GM19452 (cell line): ENCODE measurements at regions not wholly inside any gene's neighbourhood (a gene's known extent, or its start where the extent isn't known, plus 50 kb on each side); places are given as distances from the start of the nearest gene placed in this dataset.

ENCODE experiments used
- ATAC-seq: cut with Tn5 transposase; IDR thresholded peaks from one replicate; pipeline ENCODE4 v1.9.1; 2021; ENCODE audit not compliant: unreplicated experiment

DNA sequence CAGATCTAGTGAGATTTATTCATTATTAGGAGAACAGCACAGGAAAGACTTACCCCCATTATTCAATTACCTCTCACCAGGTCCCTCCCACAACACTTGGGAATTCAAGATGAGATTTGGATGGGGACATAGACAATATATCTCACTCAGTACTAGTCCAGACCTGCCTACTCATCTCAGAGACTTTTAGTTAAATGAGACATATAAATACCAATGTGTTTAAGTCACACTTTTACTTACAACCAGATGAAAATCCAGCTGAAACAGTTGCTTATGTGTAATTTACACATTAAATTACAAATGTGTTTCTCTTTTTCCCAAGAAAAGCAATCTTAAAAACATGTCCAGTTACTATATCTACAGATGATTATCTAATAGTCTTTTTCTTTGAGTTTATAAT lies 1145.6 kb downstream of the KCNT2 start:
- ATAC-seq = no peak

DNA sequence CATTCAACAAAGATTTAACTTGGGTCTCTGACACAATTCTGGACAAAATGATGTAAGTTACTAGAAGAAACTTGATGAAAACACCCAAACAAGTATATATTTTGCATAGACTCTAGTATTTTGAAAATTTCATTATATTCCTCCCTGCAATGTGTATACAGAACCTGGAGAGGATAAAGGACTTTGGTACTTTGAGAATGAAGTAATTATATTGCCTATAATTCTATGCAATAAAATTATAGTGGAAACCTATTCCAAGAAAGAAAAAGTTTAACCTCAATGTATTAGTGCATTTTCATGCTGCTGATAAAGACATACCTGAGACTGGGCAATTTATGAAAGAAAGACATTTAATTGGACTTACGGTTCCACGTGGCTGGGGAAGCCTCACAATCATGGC lies 1146.1 kb downstream of the KCNT2 start:
- ATAC-seq = no peak

DNA sequence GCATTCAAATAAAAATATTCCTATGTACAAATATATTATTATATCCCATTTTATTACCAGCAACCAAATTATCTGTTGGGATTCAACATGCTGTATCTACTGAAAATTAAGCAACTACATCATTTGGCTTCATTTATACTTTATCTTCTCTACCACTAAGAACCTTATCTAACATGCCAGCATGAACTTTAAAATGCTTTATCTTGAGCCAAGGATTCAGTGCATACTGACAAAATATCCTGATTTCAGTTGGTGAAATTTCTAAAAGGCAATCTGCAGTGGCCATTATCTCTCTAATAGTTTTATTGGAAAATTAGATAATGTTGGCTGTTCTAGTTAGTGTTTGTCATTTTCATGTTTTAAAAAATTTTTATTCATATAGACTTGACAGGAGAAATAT lies 1149.9 kb downstream of the KCNT2 start:
- ATAC-seq = no peak

DNA sequence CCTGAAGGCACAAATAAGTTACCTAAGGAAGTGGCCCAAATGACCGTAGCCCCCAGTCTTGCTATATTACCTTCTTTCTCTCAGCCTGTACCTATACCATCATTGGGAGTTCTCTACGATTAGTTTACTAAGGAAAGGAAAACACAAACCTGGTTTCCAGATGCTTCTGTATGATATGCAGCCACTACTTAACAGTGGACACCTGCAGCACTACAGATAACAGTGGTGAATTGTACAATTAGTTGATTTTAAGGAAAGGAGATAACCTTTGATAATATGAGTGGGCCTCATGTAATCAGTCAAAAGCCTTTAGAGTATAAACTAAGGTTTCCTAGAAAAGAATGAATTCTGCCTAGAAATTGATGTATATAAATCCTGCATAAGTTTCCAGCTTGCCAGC lies 1157.4 kb downstream of the KCNT2 start:
- ATAC-seq = no peak

DNA sequence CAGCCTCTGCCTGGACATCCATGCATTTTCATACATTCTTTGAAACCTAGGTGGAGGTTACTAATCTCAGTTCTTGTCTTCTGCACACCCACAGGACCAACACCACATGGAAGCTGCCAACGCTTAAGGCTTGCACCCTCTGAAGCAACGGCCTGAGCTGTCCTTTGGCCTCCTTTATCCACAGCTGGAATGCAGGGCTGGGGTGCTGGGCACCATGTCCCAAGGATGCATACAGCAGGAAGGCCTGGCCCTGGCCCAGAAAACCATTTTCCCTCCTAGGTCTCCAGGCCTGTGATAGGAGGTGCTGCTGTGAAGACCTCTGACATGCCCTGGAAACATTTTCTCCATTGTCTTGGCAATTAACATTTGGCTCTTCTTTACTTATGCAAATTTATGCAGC lies 1168.6 kb downstream of the KCNT2 start:
- no peak for ATAC-seq

DNA sequence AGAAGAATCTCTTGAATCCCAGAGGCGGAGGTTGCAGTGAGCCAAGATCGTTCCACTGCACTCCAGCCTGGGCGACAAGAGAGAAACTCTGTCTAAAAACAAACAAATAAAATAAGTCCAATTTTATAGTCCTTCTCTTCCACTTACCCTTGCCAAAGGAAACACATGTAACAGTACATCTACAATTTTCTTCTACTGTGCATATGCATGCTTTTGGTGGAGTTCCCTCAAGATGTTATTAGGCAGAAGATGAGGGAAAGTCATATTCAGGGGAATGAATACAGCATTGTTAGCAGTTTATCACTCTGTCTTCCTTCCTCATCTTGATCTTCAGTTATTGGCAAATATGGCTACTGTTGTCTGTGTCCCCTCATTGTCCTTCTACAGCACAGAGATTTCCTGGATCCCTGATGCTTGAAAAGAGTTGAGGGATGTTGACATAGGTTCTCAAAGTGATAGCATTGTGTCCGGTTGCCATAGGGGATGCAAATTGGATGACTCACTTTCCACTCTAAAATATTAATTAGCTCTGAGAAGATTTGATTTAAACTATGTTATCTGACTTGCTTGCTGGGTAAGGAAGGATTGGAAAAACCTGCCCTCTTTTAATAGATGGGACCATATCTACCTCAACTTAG lies 1173.6 kb downstream of the KCNT2 start:
- no peak for ATAC-seq

DNA sequence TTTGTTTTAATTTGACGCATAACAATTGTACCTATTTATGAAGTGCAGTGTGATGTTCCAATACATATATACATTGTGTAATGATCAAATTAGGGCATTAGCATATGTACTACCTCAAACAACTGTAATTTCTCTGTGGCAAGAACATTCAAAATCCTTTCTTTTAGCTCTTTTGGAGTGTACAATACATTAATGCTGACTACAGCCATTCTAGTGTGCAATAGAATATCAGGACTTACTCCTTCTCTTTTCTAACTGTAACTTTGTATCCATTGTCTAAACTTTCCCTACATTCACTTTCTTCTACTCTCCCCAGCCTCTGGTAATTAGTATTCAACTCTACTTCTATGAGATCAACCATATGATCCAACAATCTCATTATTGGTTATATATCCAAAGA lies 1177.4 kb downstream of the KCNT2 start:
- no peak for ATAC-seq

DNA sequence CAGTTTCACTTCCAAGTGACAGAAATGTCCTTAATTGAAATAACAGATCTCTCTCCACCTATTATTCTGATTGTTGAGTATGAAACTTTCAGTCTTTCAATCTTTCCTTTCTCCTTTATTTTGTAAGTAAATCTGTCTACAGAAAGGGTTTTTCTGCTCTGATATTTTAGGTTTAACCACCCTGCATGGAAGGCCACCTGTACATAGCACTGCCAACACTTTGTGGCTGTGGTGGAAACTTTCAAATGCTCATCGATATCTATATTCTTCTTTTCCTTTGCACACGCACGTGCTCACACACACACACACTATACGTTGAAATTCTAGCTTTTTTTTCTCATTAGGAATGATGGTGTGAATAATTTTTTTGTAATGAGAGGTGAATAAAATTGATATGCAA lies 1179.3 kb downstream of the KCNT2 start:
- ATAC-seq = no peak

DNA sequence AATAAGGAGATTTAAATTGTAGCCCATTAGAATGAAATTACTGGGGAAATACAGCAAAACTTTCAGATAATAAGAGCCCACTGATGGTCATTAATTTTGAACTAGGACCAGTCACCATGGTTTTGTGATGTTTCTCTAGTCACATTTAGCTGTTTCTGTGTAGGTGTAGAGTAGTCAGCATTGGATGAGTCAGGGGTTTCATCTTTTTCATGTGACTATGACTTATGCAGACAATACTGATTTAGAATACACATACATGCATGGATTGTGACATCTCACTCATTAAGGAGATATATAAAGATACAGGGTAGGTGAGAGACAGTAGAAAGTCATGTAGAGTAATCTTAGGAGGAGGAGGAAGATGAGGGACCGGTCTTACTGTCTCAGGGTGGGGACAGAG lies 1192.7 kb downstream of the KCNT2 start:
- no peak for ATAC-seq

DNA sequence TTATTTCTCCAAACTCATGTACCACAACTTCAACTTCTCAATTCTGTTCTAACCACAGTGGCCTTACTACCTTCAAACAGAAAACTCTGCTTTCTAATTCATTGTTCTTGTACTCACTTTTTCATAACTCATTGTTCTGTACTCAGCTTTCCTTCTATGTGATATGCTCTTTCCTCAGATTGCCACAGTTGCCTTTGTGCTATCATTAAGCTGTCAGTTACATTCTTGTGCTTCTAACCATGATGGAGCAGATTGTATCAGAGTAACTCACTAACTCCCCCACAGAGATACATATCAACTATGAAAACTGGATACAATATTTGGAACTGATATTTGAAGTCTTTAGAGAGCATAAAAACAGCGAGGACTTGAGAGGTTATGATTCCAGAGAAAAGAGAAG lies 1213.7 kb downstream of the KCNT2 start:
- ATAC-seq = no peak

DNA sequence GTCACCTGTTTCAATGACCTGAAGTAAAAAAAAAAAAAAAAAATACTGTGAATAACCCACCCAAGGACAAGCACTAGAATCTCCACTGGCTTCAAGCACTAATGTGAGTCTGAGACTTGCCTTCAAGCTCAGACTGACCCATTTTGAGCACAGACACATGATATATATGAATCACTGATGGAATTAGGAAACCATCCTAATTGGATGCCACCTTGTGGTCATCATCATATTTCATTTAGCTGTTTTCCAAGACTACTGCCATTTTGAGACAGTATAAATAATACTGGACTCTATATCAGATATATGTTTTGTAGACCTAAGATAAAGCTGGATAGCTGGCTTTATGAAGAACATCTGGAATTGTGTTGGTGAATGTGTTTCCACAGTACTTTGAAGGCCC lies 1232.0 kb downstream of the KCNT2 start:
- ATAC-seq = no peak

DNA sequence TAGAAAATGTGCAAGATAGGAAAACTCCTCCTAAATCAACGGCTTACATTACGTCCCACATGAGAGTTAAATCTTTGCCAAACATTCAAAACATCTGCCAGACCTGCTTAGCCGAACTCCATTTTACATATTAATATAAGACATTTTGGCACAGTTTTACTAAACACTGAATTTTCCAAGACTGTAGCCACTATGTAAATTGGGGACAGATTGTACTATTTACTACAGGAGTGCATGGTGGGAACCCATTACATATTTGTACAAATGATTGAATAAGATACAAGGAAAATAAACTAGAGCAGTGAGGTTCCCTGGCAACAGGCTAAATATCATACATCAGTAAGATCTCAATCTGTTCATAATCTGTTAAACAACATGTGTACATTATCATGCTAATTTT lies 1234.4 kb downstream of the KCNT2 start:
- ATAC-seq = no peak

DNA sequence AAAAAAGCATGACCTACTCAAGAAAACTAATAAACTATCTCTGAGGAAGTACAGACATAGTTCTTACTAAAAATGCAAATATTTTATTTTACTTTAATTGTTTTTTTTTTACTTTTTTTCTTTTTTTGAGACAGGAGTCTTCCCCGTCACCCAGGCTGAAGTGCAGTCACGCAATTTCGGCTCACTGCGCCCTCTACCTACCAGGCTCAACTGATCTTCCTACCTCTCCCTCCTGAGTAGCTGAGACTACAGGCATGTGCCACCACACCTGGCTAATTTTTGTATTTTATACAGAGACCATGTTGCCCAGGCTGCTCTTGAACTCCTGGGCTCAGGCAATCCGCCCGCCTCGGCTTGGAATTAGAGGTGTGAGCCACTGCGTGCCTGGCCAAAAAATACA lies 1263.1 kb downstream of the KCNT2 start:
- no peak for ATAC-seq

DNA sequence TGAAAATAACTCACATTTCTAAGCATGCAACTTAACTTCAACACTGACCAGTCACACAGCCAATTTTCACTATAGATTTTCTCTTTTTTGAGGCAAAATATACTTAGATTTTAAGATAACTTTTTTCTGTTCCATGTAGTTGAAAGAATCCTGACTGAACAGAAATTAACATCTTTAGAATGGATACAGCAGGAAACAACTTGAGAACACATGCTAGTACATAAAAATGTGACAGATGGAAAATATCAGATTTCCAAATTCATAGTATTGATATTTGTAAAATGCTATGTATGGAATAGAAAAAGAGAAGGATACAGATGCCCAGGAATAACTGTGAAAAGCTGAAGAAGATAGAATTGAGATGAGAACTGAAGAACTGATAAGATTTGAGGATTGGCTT lies 1270.6 kb downstream of the KCNT2 start:
- ATAC-seq = no peak

DNA sequence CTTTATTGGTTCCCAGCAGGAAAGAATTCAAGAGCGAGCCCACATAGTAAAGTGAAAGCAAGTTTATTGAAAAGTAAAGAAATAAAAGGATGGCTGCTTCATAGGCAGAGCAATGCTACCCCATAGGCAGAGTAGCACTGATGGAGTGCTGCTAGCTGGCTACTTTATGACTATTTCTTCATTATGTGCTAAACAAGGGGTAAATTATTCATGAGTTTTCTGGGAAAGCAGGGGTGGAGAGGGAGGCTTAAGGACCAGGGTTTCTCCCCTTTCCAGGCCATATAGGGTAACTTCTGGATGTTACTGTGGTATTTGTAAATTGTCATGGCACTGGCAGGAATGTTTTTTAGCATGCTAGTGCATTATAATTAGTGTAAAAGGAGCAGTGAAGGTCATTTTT lies 1271.4 kb downstream of the KCNT2 start:
- ATAC-seq = no peak

DNA sequence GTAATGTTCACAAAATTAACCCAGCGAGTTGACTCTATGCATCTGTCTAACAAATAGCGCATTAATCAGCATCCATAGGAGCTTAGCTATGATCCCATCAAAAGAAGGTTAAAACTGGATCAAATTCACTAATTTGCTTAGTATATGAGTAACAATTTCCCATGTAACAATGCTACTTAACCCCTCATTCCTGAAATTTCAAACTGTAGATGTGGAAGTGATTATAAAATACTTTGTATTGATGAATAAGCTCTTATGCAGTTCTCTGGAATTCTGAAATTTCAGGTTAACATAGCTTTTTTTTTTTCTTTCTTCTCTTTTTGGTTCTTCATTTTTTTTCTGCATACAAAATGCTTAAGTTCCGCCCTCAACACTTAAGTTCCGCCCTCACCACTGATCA lies 1272.7 kb downstream of the KCNT2 start:
- no peak for ATAC-seq

DNA sequence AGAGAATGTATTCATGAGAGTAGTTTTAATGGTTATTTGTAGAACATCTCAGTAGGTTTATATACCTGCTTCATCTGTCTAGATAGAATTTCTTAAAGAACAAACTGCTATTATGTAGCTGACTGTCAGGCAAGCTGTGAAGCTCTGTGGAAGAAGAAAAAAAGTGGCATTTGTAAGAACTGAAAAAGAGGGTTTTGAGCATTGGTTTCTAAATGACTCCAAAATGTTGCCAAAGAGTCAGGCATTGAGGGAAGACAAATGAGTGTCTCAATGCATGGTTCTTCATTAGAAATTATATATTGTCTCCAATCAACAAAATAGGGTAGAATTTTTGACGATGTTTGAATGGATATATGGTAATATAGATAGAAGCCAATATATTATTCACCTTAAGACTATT lies 1276.1 kb downstream of the KCNT2 start:
- no peak for ATAC-seq

DNA sequence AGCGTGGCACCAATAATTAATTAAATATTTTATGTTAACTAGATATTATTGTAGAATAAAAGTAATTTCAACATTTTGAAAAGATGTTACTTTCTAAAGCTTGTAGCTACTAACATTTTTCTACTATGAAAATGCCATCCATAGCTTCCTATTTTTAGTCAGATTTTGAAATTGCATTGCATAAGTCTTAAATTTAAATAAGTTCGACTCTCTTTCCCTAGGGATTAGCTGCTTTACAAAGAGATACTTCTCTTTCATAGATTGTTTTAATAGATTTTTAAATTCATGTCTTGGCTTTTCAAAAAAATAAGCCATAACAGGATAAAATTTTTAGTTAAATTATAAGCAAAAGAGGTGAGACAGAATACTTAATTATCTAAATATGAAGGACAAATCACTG lies 1279.6 kb downstream of the KCNT2 start:
- no peak for ATAC-seq

DNA sequence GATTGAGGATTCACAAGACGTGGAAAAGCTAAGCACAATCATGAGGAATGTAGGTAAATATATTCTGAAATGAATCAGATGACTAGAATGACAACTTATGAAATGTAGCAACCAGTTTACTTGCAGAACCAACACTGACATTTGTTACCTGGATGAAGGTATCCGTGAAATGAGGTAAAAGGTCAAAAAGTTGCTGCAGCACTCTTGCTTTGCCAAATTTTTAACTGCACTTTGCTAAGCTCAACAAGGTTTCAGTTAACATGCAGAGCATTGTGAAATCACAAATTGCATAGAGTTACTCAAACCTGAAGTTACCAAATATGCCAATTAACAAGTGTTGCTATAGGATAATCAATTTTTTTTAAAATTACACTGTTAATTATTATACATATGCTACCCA lies 1280.1 kb downstream of the KCNT2 start:
- ATAC-seq = no peak

DNA sequence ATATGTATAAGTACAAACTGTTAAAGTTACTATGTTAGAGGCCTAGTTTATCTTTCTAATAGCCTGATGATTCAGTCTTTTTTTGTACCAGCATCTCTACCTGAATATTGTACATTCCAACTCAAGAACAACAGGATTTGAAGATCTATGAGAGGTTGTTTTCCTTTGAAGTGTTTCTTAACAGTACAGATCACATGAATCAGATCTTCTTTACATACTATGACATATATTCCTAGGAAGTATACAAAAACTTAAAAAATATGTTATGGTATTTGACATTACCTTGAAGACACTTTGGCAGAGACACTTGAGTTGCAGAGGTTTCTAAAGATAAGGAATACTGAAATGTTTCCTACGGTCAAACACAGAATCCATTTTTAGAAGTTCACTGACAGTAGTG lies 1280.9 kb downstream of the KCNT2 start:
- no peak for ATAC-seq

DNA sequence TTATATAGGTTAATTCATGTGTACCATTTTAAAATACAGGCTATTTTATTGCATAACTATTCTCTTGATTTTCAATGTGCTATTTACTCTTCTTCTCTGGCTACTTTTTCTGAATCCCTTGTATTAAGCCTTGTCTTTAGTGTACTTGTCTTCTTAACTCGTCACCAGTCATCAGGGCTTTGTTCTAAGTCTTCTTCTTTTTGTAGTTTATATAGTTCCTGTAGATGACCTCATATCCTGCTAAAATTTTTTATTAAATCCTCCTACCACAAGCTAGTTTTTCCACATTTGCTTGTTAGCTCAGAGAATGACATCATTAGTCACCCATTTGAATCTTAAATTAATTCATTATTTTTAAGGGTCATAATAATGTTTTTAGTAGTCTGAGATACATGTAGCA lies 1281.9 kb downstream of the KCNT2 start:
- ATAC-seq = no peak

DNA sequence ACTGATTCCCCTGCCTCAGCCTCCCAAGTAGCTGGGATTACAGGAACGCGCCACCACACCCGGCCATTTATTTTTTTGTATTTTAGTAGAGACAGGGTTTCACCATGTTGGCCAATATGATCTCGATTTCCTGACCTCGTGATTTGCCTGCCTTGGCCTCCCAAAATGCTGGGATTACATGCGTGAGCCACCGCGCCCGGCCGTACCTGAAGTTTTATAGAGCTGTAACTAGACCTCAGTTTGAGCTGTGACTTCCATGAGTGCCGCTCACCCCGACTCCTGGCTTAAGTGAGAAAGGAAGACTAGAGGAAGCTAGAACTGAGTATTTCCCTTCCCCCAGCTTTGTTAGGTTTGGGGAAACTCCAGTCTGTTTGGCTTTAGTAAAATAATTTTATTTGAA lies 1283.1 kb downstream of the KCNT2 start:
- no peak for ATAC-seq

DNA sequence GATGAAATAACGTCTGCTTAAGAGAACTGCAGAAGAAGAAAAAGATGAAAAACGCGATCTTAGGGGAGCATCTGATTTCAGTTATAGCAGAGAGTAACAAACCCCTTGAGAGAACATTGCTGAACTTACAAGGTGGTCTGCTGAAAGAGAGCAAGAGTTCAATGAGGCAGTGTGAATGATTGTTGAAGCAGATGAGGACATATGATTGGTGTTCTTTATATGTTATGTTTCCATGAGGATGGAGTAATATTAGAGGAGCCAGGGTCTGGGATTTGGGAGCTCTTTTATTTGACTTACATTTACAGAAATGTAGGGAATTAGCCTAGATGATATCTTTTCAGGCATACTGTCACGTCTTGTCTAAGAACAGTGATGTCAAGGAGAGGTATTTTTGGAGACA lies 1302.0 kb downstream of the KCNT2 start:
- ATAC-seq = no peak

DNA sequence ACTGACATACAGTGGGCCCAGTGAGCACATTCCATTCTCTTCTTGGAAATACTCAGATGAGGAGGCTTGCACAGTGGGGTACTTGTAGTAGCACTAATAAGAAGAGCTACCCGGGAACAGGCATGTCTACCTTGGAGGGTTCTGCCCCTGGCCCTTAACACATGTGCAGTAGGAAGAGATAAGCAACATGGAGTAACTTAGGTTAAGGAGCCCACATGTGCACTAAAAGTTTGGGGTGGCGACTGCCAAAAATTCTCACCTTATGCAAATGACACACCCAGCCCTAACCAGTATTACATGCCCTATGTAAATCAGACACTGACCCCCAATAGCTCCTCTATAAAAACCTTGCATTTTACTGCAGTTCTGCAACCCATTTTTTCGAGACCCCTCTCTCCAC lies 1313.3 kb downstream of the KCNT2 start:
- no peak for ATAC-seq
